ENCODE measurements at regions not wholly inside any gene's neighbourhood (a gene's known extent, or its start where the extent isn't known, plus 50 kb on each side); places are given as distances from the start of the nearest gene placed in this dataset.

GRCh38 chr3:94978084-94978483 lies 915.2 kb downstream of the NSUN3 start:
- no peak for TF ChIP-seq CTCF (IDR thresholded peaks at IDR 0.05; ENCODE audit: unreplicated experiment in 3 of 3)
- H3K4me1 Mint-ChIP-seq, result no peaks in the 10 kb centered on the region
- peaks cover 14% of the 10 kb centered on the region for H3K9me3 Mint-ChIP-seq
- no peak overlapping the region for H3K4me3 Mint-ChIP-seq
- H3K27ac Mint-ChIP-seq, result no peak overlapping the region
- H3K27me3 Mint-ChIP-seq (ENCODE audit: low read depth), result no peaks in the 10 kb centered on the region
- no peaks in the 10 kb centered on the region for H3K36me3 Mint-ChIP-seq (ENCODE audit: low read depth)

- Mint-ChIP-seq H3K27ac (no peak overlapping the region), H3K27me3 (ENCODE audit: low read depth) (no peaks in the 10 kb centered on the region), H3K9me3 (peaks cover 8% of the 10 kb centered on the region), H3K4me3 (no peak overlapping the region), H3K36me3 (ENCODE audit: low read depth) (no peaks in the 10 kb centered on the region), H3K4me1 (no peaks in the 10 kb centered on the region)
- TF ChIP-seq CTCF (IDR thresholded peaks at IDR 0.05; ENCODE audit: unreplicated experiment in 3 of 3), result no peak
Observed at GRCh38 chr3:94985778-94986177, 922.9 kb downstream of the NSUN3 start.

- H3K27me3 Mint-ChIP-seq (ENCODE audit: low read depth), result no peaks in the 10 kb centered on the region
- TF ChIP-seq CTCF (IDR thresholded peaks at IDR 0.05; ENCODE audit: unreplicated experiment in 3 of 3), result peak in 1 of 3 experiments; percentile 25
- H3K27ac Mint-ChIP-seq, result no peak overlapping the region
- H3K9me3 Mint-ChIP-seq, result no peaks in the 10 kb centered on the region
- no peaks in the 10 kb centered on the region for H3K4me1 Mint-ChIP-seq
- H3K36me3 Mint-ChIP-seq (ENCODE audit: low read depth), result no peaks in the 10 kb centered on the region
- no peak overlapping the region for H3K4me3 Mint-ChIP-seq
Observed at GRCh38 chr3:94990952-94991705, 928.3 kb downstream of the NSUN3 start.

GRCh38 chr3:94996743-94997142 lies 933.9 kb downstream of the NSUN3 start:
- Mint-ChIP-seq H3K9me3 (no peaks in the 10 kb centered on the region), H3K36me3 (ENCODE audit: low read depth) (no peaks in the 10 kb centered on the region), H3K27me3 (ENCODE audit: low read depth) (no peaks in the 10 kb centered on the region), H3K27ac (no peak overlapping the region), H3K4me3 (no peak overlapping the region), H3K4me1 (no peaks in the 10 kb centered on the region)
- no peak for TF ChIP-seq CTCF (IDR thresholded peaks at IDR 0.05; ENCODE audit: unreplicated experiment in 3 of 3)

- Mint-ChIP-seq H3K36me3 (ENCODE audit: low read depth) (no peaks in the 10 kb centered on the region), H3K9me3 (no peaks in the 10 kb centered on the region), H3K27me3 (ENCODE audit: low read depth) (no peaks in the 10 kb centered on the region), H3K4me1 (no peaks in the 10 kb centered on the region), H3K4me3 (no peak overlapping the region), H3K27ac (no peak overlapping the region)
- no peak for TF ChIP-seq CTCF (IDR thresholded peaks at IDR 0.05; ENCODE audit: unreplicated experiment in 3 of 3)
Observed at GRCh38 chr3:95002438-95003046, 939.7 kb downstream of the NSUN3 start.

GRCh38 chr3:95028688-95029087 lies 965.8 kb downstream of the NSUN3 start:
- H3K27me3 Mint-ChIP-seq (ENCODE audit: low read depth), result no peaks in the 10 kb centered on the region
- no peaks in the 10 kb centered on the region for H3K4me1 Mint-ChIP-seq
- H3K36me3 Mint-ChIP-seq (ENCODE audit: low read depth), result no peaks in the 10 kb centered on the region
- TF ChIP-seq CTCF (IDR thresholded peaks at IDR 0.05; ENCODE audit: unreplicated experiment in 3 of 3), result no peak
- peaks cover under 1% of the 10 kb centered on the region for H3K9me3 Mint-ChIP-seq
- H3K4me3 Mint-ChIP-seq, result no peak overlapping the region
- no peak overlapping the region for H3K27ac Mint-ChIP-seq
